A673 (cell line): ENCODE measurements at regions not wholly inside any gene's neighbourhood (a gene's known extent, or its start where the extent isn't known, plus 50 kb on each side); places are given as distances from the start of the nearest gene placed in this dataset.

Experiments
- BruUV-seq: library from RNA; stranded (reverse); fragments of 400-500 nt; replicated peaks from 2 replicates; lab custom pipeline; 2021; lab: Mats Ljungman, UMichigan
- CTCF ChIA-PET: fragments of 300-600 bp; sonication (Branson Sonifier 250); formaldehyde crosslinking; loops from one replicate; lab custom pipeline; 2022; ENCODE audit warnings: antibody characterized with exemption; lab: Charles Lee
- POLR2A ChIA-PET: fragments of 300-600 bp; sonication (Branson Sonifier 250); formaldehyde crosslinking; loops from one replicate; lab custom pipeline; 2022; ENCODE audit warnings: antibody characterized with exemption; ENCODE audit not compliant: low non-redundant PET; lab: Charles Lee
- DNase-seq: peaks from one replicate; pipeline ENCODE4 v3.0.0-alpha.2; 2015; ENCODE audit warnings: low spot score
- H3K27ac ChIP-seq: fragments of 200-600 bp; sonication (generic); 2 replicates; pipeline ENCODE4 v1.5.1; 2016; ENCODE audit warnings: mixed run types, low read depth, mild to moderate bottlenecking, mixed read lengths, antibody characterized with exemption, low read length; ENCODE audit not compliant: poor library complexity, severe bottlenecking
- H3K27me3 ChIP-seq: fragments of 200-600 bp; sonication (generic); replicated peaks from 2 replicates; pipeline ENCODE4 v1.6.1; 2017; ENCODE audit warnings: mixed run types, low read depth, mild to moderate bottlenecking, mixed read lengths, antibody characterized with exemption, low read length; ENCODE audit not compliant: insufficient read depth, poor library complexity
- H3K36me3 ChIP-seq: fragments of 200-600 bp; sonication (generic); 2 replicates; pipeline ENCODE4 v1.6.1; 2016; ENCODE audit warnings: mixed run types, mild to moderate bottlenecking, mixed read lengths, antibody characterized with exemption, low read length; ENCODE audit not compliant: insufficient read depth, poor library complexity, severe bottlenecking
- H3K4me1 ChIP-seq: fragments of 200-600 bp; sonication (generic); 2 replicates; pipeline ENCODE4 v1.6.1; 2017; ENCODE audit warnings: mixed run types, mild to moderate bottlenecking, mixed read lengths, antibody characterized with exemption, low read length; ENCODE audit not compliant: insufficient read depth, poor library complexity, severe bottlenecking
- H3K4me3 ChIP-seq: fragments of 200-600 bp; sonication (generic); 2 replicates; pipeline ENCODE4 v1.5.1; 2016; ENCODE audit warnings: low read depth, mixed run types, mild to moderate bottlenecking, mixed read lengths, low read length; ENCODE audit not compliant: poor library complexity, severe bottlenecking
- H3K9me3 ChIP-seq: fragments of 200-600 bp; sonication (generic); 2 replicates; pipeline ENCODE4 v1.6.1; 2016; ENCODE audit warnings: mixed run types, low read depth, mild to moderate bottlenecking, mixed read lengths, antibody characterized with exemption, low read length; ENCODE audit not compliant: poor library complexity, severe bottlenecking
- EZH2 ChIP-seq: fragments of 200-600 bp; sonication (generic); IDR thresholded peaks from 2 replicates; pipeline ENCODE4 v1.6.1; 2017; ENCODE audit warnings: borderline replicate concordance, low read depth, mild to moderate bottlenecking, mixed read lengths, antibody characterized with exemption, low read length; ENCODE audit not compliant: poor library complexity, severe bottlenecking
- intact Hi-C: fragments of 100-400 bp; cut with micrococcal nuclease; formaldehyde crosslinking; loops from one replicate; pipeline ENCODE4 v1.10.0; 2022; ENCODE audit not compliant: unreplicated experiment
- TF ChIP-seq, protein P1 (sequence below): fragments of 300-800, 200-600 bp; sonication (generic); conservative IDR thresholded peaks from 2 replicates; pipeline ENCODE4 v1.5.1; 2017; ENCODE audit warnings: low read depth, mild to moderate bottlenecking, antibody characterized with exemption, low read length, moderate library complexity, mixed read lengths

DNA sequence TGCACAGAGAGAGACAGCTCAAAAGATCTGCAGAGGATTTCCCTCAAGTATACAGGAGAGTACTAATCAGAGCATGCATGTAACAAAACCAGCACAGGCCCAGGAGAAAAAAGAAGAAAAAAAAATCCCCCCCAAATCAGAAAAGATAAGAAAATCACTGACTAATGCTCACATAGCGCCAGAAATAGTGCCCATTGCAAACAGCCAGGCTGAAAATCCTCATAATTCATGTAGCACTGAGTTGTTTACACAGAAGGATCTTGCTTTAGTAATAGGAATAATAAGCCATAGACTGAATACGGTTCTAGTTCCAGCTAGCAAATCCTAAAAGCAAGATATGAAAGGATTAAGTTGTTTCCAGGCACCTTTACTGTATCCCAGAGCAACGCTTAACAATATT lies 51.8 kb upstream of the MAGEC2 start:
- ChIA-PET CTCF (no interaction called here), POLR2A (no interaction called here)
- Histone ChIP-seq H3K27me3 (no peaks in the 10 kb centered on the region), H3K27ac (no peak overlapping the region), H3K9me3 (peaks cover 5% of the 10 kb centered on the region), H3K4me1 (no peaks in the 10 kb centered on the region), H3K36me3 (no peaks in the 10 kb centered on the region), H3K4me3 (no peak overlapping the region)
- DNase-seq: no peak
- intact Hi-C loops: no loop called here
- no peak for TF ChIP-seq EZH2
- TF ChIP-seq, protein P1, sequence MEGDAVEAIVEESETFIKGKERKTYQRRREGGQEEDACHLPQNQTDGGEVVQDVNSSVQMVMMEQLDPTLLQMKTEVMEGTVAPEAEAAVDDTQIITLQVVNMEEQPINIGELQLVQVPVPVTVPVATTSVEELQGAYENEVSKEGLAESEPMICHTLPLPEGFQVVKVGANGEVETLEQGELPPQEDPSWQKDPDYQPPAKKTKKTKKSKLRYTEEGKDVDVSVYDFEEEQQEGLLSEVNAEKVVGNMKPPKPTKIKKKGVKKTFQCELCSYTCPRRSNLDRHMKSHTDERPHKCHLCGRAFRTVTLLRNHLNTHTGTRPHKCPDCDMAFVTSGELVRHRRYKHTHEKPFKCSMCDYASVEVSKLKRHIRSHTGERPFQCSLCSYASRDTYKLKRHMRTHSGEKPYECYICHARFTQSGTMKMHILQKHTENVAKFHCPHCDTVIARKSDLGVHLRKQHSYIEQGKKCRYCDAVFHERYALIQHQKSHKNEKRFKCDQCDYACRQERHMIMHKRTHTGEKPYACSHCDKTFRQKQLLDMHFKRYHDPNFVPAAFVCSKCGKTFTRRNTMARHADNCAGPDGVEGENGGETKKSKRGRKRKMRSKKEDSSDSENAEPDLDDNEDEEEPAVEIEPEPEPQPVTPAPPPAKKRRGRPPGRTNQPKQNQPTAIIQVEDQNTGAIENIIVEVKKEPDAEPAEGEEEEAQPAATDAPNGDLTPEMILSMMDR: no peak
- no TSS peak for BruUV-seq
